ENCODE measurements at regions not wholly inside any gene's neighbourhood (a gene's known extent, or its start where the extent isn't known, plus 50 kb on each side); places are given as distances from the start of the nearest gene placed in this dataset.

DNA sequence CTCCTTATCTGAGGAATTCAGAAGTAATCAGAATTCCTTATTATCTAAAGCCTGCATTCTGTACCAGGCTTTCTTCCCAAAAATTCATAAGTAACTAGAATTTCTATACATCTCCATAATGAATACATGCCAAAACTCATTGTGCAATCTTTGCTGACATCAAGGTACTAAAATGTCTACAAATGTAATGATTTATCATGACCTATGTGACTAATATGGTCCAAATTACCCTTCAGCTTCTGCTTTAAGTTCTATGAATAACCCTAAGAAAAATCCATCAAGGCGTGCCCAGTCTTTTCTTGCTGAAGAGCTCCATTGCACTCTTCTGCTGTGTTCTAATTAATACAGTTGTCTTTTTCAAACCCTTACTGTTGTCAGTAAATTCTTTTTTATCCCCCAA, 58.5 kb upstream of the SLITRK1 start:
- TF ChIP-seq CTCF (conservative IDR thresholded peaks at IDR 0.05) (no peak), EZH2 (IDR thresholded peaks at IDR 0.05; ENCODE audit: low read depth) (no peak)

All from PC-9 (cell line).